HUES64 (cell line): ENCODE measurements at regions not wholly inside any gene's neighbourhood (a gene's known extent, or its start where the extent isn't known, plus 50 kb on each side); places are given as distances from the start of the nearest gene placed in this dataset.

Source experiments
- H3K27ac ChIP-seq: 2 replicates; pipeline ENCODE4 v1.7.0; 2013; ENCODE audit warnings: low read depth, low read length, inconsistent platforms
- H3K27me3 ChIP-seq: 2 replicates; pipeline ENCODE4 v1.6.1; 2013; ENCODE audit warnings: mild to moderate bottlenecking, low read length; ENCODE audit not compliant: insufficient read depth
- H3K36me3 ChIP-seq: 2 replicates; pipeline ENCODE4 v1.6.1; 2013; ENCODE audit warnings: mild to moderate bottlenecking, low read length; ENCODE audit not compliant: insufficient read depth
- H3K4me1 ChIP-seq: 2 replicates; pipeline ENCODE4 v1.6.1; 2013; ENCODE audit warnings: mild to moderate bottlenecking, low read length, moderate library complexity; ENCODE audit not compliant: insufficient read depth
- H3K4me3 ChIP-seq: 2 replicates; pipeline ENCODE4 v1.5.1; 2013; ENCODE audit warnings: mild to moderate bottlenecking, low read length, moderate library complexity
- H3K9ac ChIP-seq: 2 replicates; pipeline ENCODE4 v1.6.1; 2013; ENCODE audit warnings: mild to moderate bottlenecking, low read depth, low read length
- H3K9me3 ChIP-seq: 2 replicates; pipeline ENCODE4 v1.6.1; 2013; ENCODE audit warnings: low read depth, low read length; ENCODE audit not compliant: insufficient read depth
- WGBS: fragments of 150-250, 120-280 bp; methylation state at CpG from one replicate; pipeline ENCODE4 v1.1.7; 2013; ENCODE audit warnings: missing lambda C conversion rate; 5-methylcytosine and 5-hydroxymethylcytosine counted together

DNA sequence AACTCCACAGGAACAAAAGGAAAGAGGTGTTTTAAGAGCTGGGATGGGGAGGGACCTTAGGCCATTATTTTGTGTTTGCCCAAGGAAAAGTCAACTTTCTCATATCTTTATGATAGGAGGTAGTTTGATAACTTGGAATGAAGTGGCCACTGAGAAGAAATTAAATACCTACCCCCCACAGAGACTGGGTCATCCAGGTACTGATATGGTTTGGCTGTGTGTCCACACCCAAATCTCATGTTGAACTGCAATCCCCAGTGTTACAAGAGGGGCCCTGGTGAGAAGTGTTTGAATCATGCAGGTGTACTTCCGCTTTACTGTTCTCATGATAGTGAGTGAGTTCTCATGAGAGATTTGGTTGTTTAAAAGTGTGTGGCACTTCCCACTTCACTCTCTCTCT lies 477.9 kb upstream of the KIF2B start:
- Histone ChIP-seq H3K27me3 (no peaks in the 10 kb centered on the region), H3K9me3 (peaks cover 2% of the 10 kb centered on the region; the same call in 1 of the 2 replicates), H3K9ac (no peak overlapping the region), H3K4me1 (no peaks in the 10 kb centered on the region), H3K36me3 (no peaks in the 10 kb centered on the region), H3K4me3 (no peak overlapping the region), H3K27ac (no peak overlapping the region)
- 100% methylated on average over 1 of the region's 1 CpG for WGBS

DNA sequence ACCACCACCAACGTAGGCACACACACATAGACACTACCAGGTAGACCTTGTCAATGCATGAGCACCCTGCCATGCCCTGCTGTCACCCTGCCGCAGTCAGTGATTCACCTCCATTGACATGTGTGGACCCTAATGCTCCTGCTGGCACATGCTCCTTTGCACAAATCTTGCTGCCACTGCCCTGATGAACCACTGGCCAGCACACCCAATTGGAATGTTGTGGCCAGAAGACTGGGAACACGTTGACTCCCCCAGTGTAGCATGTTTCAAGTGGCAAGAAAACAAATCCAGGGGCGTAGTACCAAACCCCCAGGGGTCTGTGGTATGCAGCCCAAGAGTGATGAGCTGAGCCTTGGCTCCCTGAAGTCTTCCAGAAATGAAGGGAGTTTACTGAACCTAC lies 486.4 kb upstream of the KIF2B start:
- H3K36me3 ChIP-seq: no peaks in the 10 kb centered on the region
- H3K4me3 ChIP-seq: no peak overlapping the region
- H3K27me3 ChIP-seq: no peaks in the 10 kb centered on the region
- H3K9ac ChIP-seq: no peak overlapping the region
- H3K4me1 ChIP-seq: no peaks in the 10 kb centered on the region
- peaks cover 11% of the 10 kb centered on the region for H3K9me3 ChIP-seq
- 91% methylated on average over 4 of the region's 4 CpGs for WGBS
- no peak overlapping the region for H3K27ac ChIP-seq

- Histone ChIP-seq H3K4me1 (no peaks in the 10 kb centered on the region), H3K9ac (no peak overlapping the region), H3K27me3 (no peaks in the 10 kb centered on the region), H3K27ac (no peak overlapping the region), H3K36me3 (no peaks in the 10 kb centered on the region), H3K4me3 (no peak overlapping the region), H3K9me3 (peaks cover 11% of the 10 kb centered on the region)
- no CpG with 5 or more reads among the region's 1 CpG for WGBS
These were observed 487.3 kb upstream of the KIF2B start for GRCh38 chr17:53335443-53335842.

DNA sequence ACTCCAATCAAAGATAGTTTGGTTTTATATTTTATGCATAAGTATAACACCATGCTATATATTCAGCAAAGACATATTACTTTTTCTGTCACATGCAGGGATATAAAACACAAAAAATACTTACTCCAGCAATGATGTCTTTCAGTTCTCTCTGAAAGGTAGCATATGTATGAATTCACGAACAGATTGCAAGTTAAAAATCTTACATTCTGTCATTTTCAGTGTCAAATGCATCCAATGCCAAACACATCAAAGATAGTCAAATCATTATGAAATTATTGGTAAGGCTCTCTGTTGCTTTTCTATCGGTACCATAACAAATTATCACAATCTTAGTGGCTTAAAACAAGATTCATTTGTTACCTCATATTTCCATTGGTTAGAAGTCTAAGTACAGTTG lies 492.0 kb upstream of the KIF2B start:
- no peak overlapping the region for H3K4me3 ChIP-seq
- H3K4me1 ChIP-seq: no peaks in the 10 kb centered on the region
- 100% methylated on average over 2 of the region's 2 CpGs for WGBS
- no peak overlapping the region for H3K9ac ChIP-seq
- no peaks in the 10 kb centered on the region for H3K27me3 ChIP-seq
- no peaks in the 10 kb centered on the region for H3K9me3 ChIP-seq
- no peaks in the 10 kb centered on the region for H3K36me3 ChIP-seq
- H3K27ac ChIP-seq: no peak overlapping the region

DNA sequence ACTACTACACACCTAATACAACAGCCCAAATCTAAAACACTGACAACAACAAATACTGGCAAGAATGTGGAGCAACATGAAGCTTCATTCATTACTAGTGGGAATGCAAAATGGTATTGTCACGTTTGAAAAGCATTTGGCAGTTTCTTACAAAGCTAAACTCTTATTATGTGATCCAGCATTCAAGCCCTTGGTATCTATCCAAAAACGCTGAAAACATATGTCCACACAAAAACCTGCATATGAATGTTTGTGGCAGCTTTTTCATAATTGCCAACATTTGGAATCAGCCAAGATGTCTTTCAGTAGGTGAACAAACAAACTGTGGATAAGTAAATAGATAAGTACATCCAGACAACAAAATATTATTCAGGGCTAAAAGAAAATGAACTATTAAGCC lies 501.1 kb upstream of the KIF2B start:
- peaks cover 11% of the 10 kb centered on the region for H3K9me3 ChIP-seq
- WGBS: 93% methylated on average over 2 of the region's 2 CpGs

GRCh38 chr17:53319947-53320346 lies 502.8 kb upstream of the KIF2B start:
- Histone ChIP-seq H3K4me1 (no peaks in the 10 kb centered on the region), H3K27ac (no peak overlapping the region), H3K36me3 (peaks cover 2% of the 10 kb centered on the region; the same call in 1 of the 2 replicates), H3K9me3 (peaks cover 12% of the 10 kb centered on the region), H3K4me3 (no peak overlapping the region), H3K9ac (no peak overlapping the region), H3K27me3 (no peaks in the 10 kb centered on the region)
- WGBS: 100% methylated on average over 2 of the region's 3 CpGs

More for the DNA sequence above, 501.1 kb upstream of the KIF2B start:
- Histone ChIP-seq H3K9ac (no peak overlapping the region), H3K4me1 (no peaks in the 10 kb centered on the region), H3K27ac (no peak overlapping the region), H3K27me3 (no peaks in the 10 kb centered on the region), H3K36me3 (peaks cover 1% of the 10 kb centered on the region; the same call in 1 of the 2 replicates), H3K4me3 (no peak overlapping the region)

DNA sequence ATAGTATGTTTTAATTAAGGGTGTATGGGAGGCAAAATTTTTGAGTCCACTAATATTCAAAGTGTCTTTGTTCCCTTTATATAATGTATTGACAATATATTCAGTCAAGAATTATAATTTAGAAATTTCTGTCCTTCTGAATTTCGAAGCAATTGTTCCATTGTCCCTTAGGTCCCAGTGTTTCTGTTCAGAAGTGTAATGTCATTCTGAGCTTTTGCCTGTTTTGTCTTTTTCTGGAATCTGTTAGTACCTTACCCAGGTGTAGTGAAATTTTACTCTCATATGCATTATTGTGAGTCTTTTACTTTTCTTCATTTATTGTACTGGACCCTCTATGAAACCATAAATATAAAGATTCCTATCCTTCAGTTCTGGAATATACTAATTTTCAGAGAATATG lies 505.7 kb upstream of the KIF2B start:
- no peak overlapping the region for H3K27ac ChIP-seq
- peaks cover 12% of the 10 kb centered on the region for H3K9me3 ChIP-seq
- H3K4me3 ChIP-seq: no peak overlapping the region
- peaks cover 2% of the 10 kb centered on the region; the same call in 1 of the 2 replicates for H3K36me3 ChIP-seq
- 88% methylated on average over 1 of the region's 1 CpG for WGBS
- no peak overlapping the region for H3K9ac ChIP-seq
- H3K27me3 ChIP-seq: no peaks in the 10 kb centered on the region
- H3K4me1 ChIP-seq: no peaks in the 10 kb centered on the region

GRCh38 chr17:53316073-53316472 lies 506.7 kb upstream of the KIF2B start:
- no peak overlapping the region for H3K4me3 ChIP-seq
- peaks cover 2% of the 10 kb centered on the region; the same call in 1 of the 2 replicates for H3K36me3 ChIP-seq
- 95% methylated on average over 5 of the region's 5 CpGs for WGBS
- no peak overlapping the region for H3K9ac ChIP-seq
- H3K27me3 ChIP-seq: no peaks in the 10 kb centered on the region
- H3K27ac ChIP-seq: no peak overlapping the region
- H3K4me1 ChIP-seq: no peaks in the 10 kb centered on the region
- H3K9me3 ChIP-seq: peaks cover 12% of the 10 kb centered on the region

- Histone ChIP-seq H3K36me3 (peaks cover 2% of the 10 kb centered on the region; the same call in 1 of the 2 replicates), H3K9me3 (peaks cover 12% of the 10 kb centered on the region), H3K4me1 (no peaks in the 10 kb centered on the region), H3K27ac (no peak overlapping the region), H3K4me3 (no peak overlapping the region), H3K27me3 (no peaks in the 10 kb centered on the region), H3K9ac (no peak overlapping the region)
- WGBS: 84% methylated on average over 3 of the region's 3 CpGs
These were observed 508.2 kb upstream of the KIF2B start for GRCh38 chr17:53314521-53314920.

- Histone ChIP-seq H3K27ac (no peak overlapping the region), H3K9ac (no peak overlapping the region)
- WGBS: 83% methylated on average over 2 of the region's 2 CpGs
These were observed 509.0 kb upstream of the KIF2B start for GRCh38 chr17:53313746-53314145.

GRCh38 chr17:53278466-53278865 lies 544.3 kb upstream of the KIF2B start:
- Histone ChIP-seq H3K27me3 (no peaks in the 10 kb centered on the region), H3K4me1 (no peaks in the 10 kb centered on the region), H3K4me3 (no peak overlapping the region), H3K9ac (no peak overlapping the region), H3K36me3 (no peaks in the 10 kb centered on the region), H3K27ac (no peak overlapping the region), H3K9me3 (no peaks in the 10 kb centered on the region)
- 100% methylated on average over 1 of the region's 1 CpG for WGBS

More at GRCh38 chr17:53313746-53314145, 509.0 kb upstream of the KIF2B start:
- Histone ChIP-seq H3K27me3 (no peaks in the 10 kb centered on the region), H3K9me3 (peaks cover 13% of the 10 kb centered on the region), H3K4me3 (no peak overlapping the region), H3K4me1 (no peaks in the 10 kb centered on the region), H3K36me3 (peaks cover 2% of the 10 kb centered on the region; the same call in 1 of the 2 replicates)

- 91% methylated on average over 2 of the region's 2 CpGs for WGBS
- H3K4me3 ChIP-seq: no peak overlapping the region
- H3K27me3 ChIP-seq: no peaks in the 10 kb centered on the region
- no peaks in the 10 kb centered on the region for H3K9me3 ChIP-seq
- no peak overlapping the region for H3K27ac ChIP-seq
- no peaks in the 10 kb centered on the region for H3K36me3 ChIP-seq
- H3K4me1 ChIP-seq: no peaks in the 10 kb centered on the region
- no peak overlapping the region for H3K9ac ChIP-seq
These were observed 549.6 kb upstream of the KIF2B start for GRCh38 chr17:53273126-53273525.
